Liver (tissue), 7 donors: ENCODE measurements at regions not wholly inside any gene's neighbourhood (a gene's known extent, or its start where the extent isn't known, plus 50 kb on each side); places are given as distances from the start of the nearest gene placed in this dataset.
"Not testable (repeated sequence)": the region's sequence is repeated elsewhere in the genome, so short reads cannot be mapped to it uniquely, and the experiment has no call there.

ENCODE experiments used
- DNase-seq: peaks from one replicate; pipeline ENCODE4 v3.0.0-alpha.2; 2017; ENCODE audit warnings: low spot score
- H3K27ac ChIP-seq, 2 donors: one replicate each; pipeline ENCODE4 v1.7.0; 2013; ENCODE audit warnings: inconsistent platforms in 2 of 2, low read length in 2 of 2, control low read depth in 1 of 2, low read depth in 1 of 2, mild to moderate bottlenecking in 1 of 2
- H3K27me3 ChIP-seq, 4 donors: one replicate each; pipeline versions ENCODE4 v1.6.1 to v1.7.0; 2013; ENCODE audit warnings: low read length in 3 of 4, inconsistent platforms in 1 of 4, mild to moderate bottlenecking in 1 of 4, moderate library complexity in 1 of 4; ENCODE audit not compliant: control insufficient read depth in 4 of 4, insufficient read depth in 4 of 4
- H3K36me3 ChIP-seq, 4 donors: one replicate each; pipeline versions ENCODE4 v1.6.1 to v1.7.0; 2013; ENCODE audit warnings: low read length in 3 of 4, mild to moderate bottlenecking in 3 of 4, low read depth in 1 of 4, moderate library complexity in 1 of 4; ENCODE audit not compliant: control insufficient read depth in 4 of 4, insufficient read depth in 3 of 4
- H3K4me1 ChIP-seq, 4 donors: one replicate each; pipeline versions ENCODE4 v1.6.1 to v1.7.0; 2013; ENCODE audit warnings: low read length in 3 of 4, mild to moderate bottlenecking in 3 of 4, moderate library complexity in 1 of 4; ENCODE audit not compliant: control insufficient read depth in 4 of 4, insufficient read depth in 4 of 4
- H3K4me3 ChIP-seq, 3 donors: one replicate each; pipeline versions ENCODE4 v1.6.1 to v1.7.0; 2013; ENCODE audit warnings: low read length in 3 of 3, control low read depth in 1 of 3, low read depth in 1 of 3, mild to moderate bottlenecking in 1 of 3
- H3K9ac ChIP-seq, 2 donors: one replicate each; pipeline ENCODE4 v1.7.0; 2013; ENCODE audit warnings: low read length in 2 of 2, mild to moderate bottlenecking in 2 of 2, moderate library complexity in 2 of 2, control low read depth in 1 of 2, low read depth in 1 of 2
- H3K9me3 ChIP-seq, 4 donors: one replicate each; pipeline versions ENCODE4 v1.6.1 to v1.7.0; 2013; ENCODE audit warnings: low read length in 3 of 4; ENCODE audit not compliant: control insufficient read depth in 4 of 4
- ATF3 ChIP-seq: IDR thresholded peaks from 2 replicates; pipeline ENCODE4 v1.6.1; 2016; ENCODE audit warnings: antibody characterized with exemption
- EGR1 ChIP-seq, 2 donors: IDR thresholded peaks; 2 replicates each; pipeline ENCODE4 v1.6.1; 2016 to 2018; ENCODE audit warnings: antibody characterized with exemption in 2 of 2, low read depth in 2 of 2
- FOXA1 ChIP-seq: IDR thresholded peaks from 2 replicates; pipeline ENCODE4 v1.6.1; 2016; ENCODE audit warnings: antibody characterized with exemption
- FOXA2 ChIP-seq: IDR thresholded peaks from 2 replicates; pipeline ENCODE4 v1.6.1; 2016; ENCODE audit warnings: antibody characterized with exemption
- GABPA ChIP-seq, 2 donors: IDR thresholded peaks in 1 of 2; conservative IDR thresholded peaks in 1 of 2; 2 replicates each; pipeline ENCODE4 v1.6.1; 2016; ENCODE audit warnings: antibody characterized with exemption in 2 of 2, mild to moderate bottlenecking in 1 of 2, moderate library complexity in 1 of 2
- HNF4A ChIP-seq, 2 donors: conservative IDR thresholded peaks; 2 replicates each; pipeline ENCODE4 v1.6.1; 2016; ENCODE audit warnings: antibody characterized with exemption in 2 of 2, mild to moderate bottlenecking in 2 of 2
- JUND ChIP-seq, 2 donors: IDR thresholded peaks; 2 replicates each; pipeline ENCODE4 v1.6.1; 2016; ENCODE audit warnings: antibody characterized with exemption in 2 of 2
- NR2F2 ChIP-seq: IDR thresholded peaks from 2 replicates; pipeline ENCODE4 v1.6.1; 2016; ENCODE audit warnings: antibody characterized with exemption
- REST ChIP-seq: IDR thresholded peaks from 2 replicates; pipeline ENCODE4 v1.6.1; 2016; ENCODE audit warnings: antibody characterized with exemption, mild to moderate bottlenecking
- RXRA ChIP-seq, 2 donors: IDR thresholded peaks; 2 replicates each; pipeline ENCODE4 v1.6.1; 2017 to 2018; ENCODE audit warnings: antibody characterized with exemption in 2 of 2, mild to moderate bottlenecking in 1 of 2
- SP1 ChIP-seq: IDR thresholded peaks from 2 replicates; pipeline ENCODE4 v1.6.1; 2018; ENCODE audit warnings: antibody characterized with exemption, mild to moderate bottlenecking
- TAF1 ChIP-seq: conservative IDR thresholded peaks from 2 replicates; pipeline ENCODE4 v1.6.1; 2016; ENCODE audit warnings: antibody characterized with exemption, mild to moderate bottlenecking
- YY1 ChIP-seq: IDR thresholded peaks from 2 replicates; pipeline ENCODE4 v1.6.1; 2016; ENCODE audit warnings: antibody characterized with exemption, mild to moderate bottlenecking
- ZBTB33 ChIP-seq: IDR thresholded peaks from 2 replicates; pipeline ENCODE4 v1.6.1; 2016; ENCODE audit warnings: antibody characterized with exemption
- WGBS: extraction: QIAGEN DNeasy Blood & Tissue Kit; methylation state at CpG from one replicate; pipeline ENCODE4 v1.1.7; 2013; 5-methylcytosine and 5-hydroxymethylcytosine counted together
- donor health status: healthy.
- donor health status: healthy.
- donor health status: healthy.
- donor health status: healthy.

- Histone ChIP-seq H3K9me3 (no peaks in the 10 kb centered on the region), H3K27me3 (no peaks in the 10 kb centered on the region), H3K4me1 (no peaks in the 10 kb centered on the region), H3K36me3 (no peaks in the 10 kb centered on the region), H3K9ac (no peak overlapping the region), H3K27ac (no peak overlapping the region), H3K4me3 (no peak overlapping the region)
- DNase-seq: no peak
- WGBS: 70% methylated on average over 9 of the region's 9 CpGs
- TF ChIP-seq NR2F2: no peak
- TF ChIP-seq SP1: no peak
- TF ChIP-seq TAF1: no peak
- no peak for TF ChIP-seq FOXA2
- no peak for TF ChIP-seq EGR1 (IDR thresholded peaks at IDR 0.05; ENCODE audit: low read depth in 2 of 2)
- TF ChIP-seq JUND (IDR thresholded peaks at IDR 0.05): no peak
- TF ChIP-seq YY1: no peak
- TF ChIP-seq REST: no peak
- no peak for TF ChIP-seq FOXA1
- no peak for TF ChIP-seq ZBTB33
- TF ChIP-seq ATF3: no peak
These were observed 140.7 kb upstream of the FAM78B start for GRCh38 chr1:166307261-166308188.

- H3K4me3 ChIP-seq, H3K4me1 ChIP-seq, H3K36me3 ChIP-seq, H3K27me3 ChIP-seq, DNase-seq, H3K9ac ChIP-seq, H3K9me3 ChIP-seq, H3K27ac ChIP-seq: not testable (repeated sequence)
- 73% methylated on average over 5 of the region's 5 CpGs for WGBS
These were observed 149.5 kb upstream of the FAM78B start for GRCh38 chr1:166316306-166316705.

- TF ChIP-seq HNF4A (conservative IDR thresholded peaks at IDR 0.05) (no peak), GABPA (IDR thresholded peaks at IDR 0.05 in 1 of 2, conservative IDR thresholded peaks at IDR 0.05 in 1 of 2) (no peak), JUND (IDR thresholded peaks at IDR 0.05) (no peak), RXRA (IDR thresholded peaks at IDR 0.05) (no peak)
- Histone ChIP-seq H3K4me1 (no peaks in the 10 kb centered on the region), H3K27me3 (no peaks in the 10 kb centered on the region), H3K9ac (no peak overlapping the region), H3K27ac (no peak overlapping the region), H3K9me3 (no peaks in the 10 kb centered on the region), H3K36me3 (no peaks in the 10 kb centered on the region), H3K4me3 (no peak overlapping the region)
- DNase-seq: no peak
- 66% methylated on average over 3 of the region's 3 CpGs for WGBS
These were observed 155.7 kb upstream of the FAM78B start for GRCh38 chr1:166322470-166322869.
